Left lung (tissue), 4 donors: ENCODE measurements at regions not wholly inside any gene's neighbourhood (a gene's known extent, or its start where the extent isn't known, plus 50 kb on each side); places are given as distances from the start of the nearest gene placed in this dataset.

ENCODE experiments used
- ATAC-seq: fragments of 200-7000 bp; cut with Tn5 transposase; one replicate; pipeline ENCODE4 v1.9.1; 2020; ENCODE audit warnings: moderate library complexity
- DNase-seq, 4 donors: peaks; one replicate each; pipeline ENCODE4 v3.0.0-alpha.2; 2013 to 2020
- H3K27ac ChIP-seq, 2 donors: fragments of 200-600 bp; sonication (generic) in 1 of 2; one replicate each; pipeline versions ENCODE4 v1.5.0 to v1.8.0; 2020 to 2021
- H3K27me3 ChIP-seq, 2 donors: fragments of 200-600 bp; sonication (generic) in 1 of 2; one replicate each; pipeline versions ENCODE4 v1.5.0 to v1.8.0; 2020 to 2021
- H3K36me3 ChIP-seq, 2 donors: fragments of 200-600 bp; sonication (generic) in 1 of 2; one replicate each; pipeline versions ENCODE4 v1.5.0 to v1.8.0; 2020 to 2021
- H3K4me1 ChIP-seq, 2 donors: fragments of 200-600 bp; one replicate each; pipeline ENCODE4 v1.8.0; 2021
- H3K4me3 ChIP-seq, 2 donors: fragments of 200-600 bp; sonication (generic) in 1 of 2; one replicate each; pipeline versions ENCODE4 v1.5.0 to v1.8.0; 2020 to 2021; ENCODE audit warnings: mild to moderate bottlenecking in 1 of 2
- H3K9me3 ChIP-seq, 2 donors: fragments of 200-600 bp; sonication (generic) in 1 of 2; one replicate each; pipeline versions ENCODE4 v1.5.0 to v1.8.0; 2020 to 2021
- intact Hi-C, 2 donors: fragments of 100-400 bp; cut with DNase I; formaldehyde crosslinking; loops; one replicate each; pipeline versions ENCODE4 v1.11.2 to v1.14.2; 2022
- TF ChIP-seq, protein P1 (sequence below), 2 donors: fragments of 200-600 bp; sonication (generic) in 1 of 2; IDR thresholded peaks; one replicate each; pipeline versions ENCODE4 v1.5.0 to v1.8.0; 2021; ENCODE audit warnings: antibody characterized with exemption in 2 of 2
- donor health status: DM: no; HTN: yes; CAD: no.
- donor health status: DM: no; HTN: no; CAD: no.

- Histone ChIP-seq H3K4me3 (no peak overlapping the region), H3K4me1 (no peaks in the 10 kb centered on the region), H3K36me3 (no peaks in the 10 kb centered on the region), H3K9me3 (no peaks in the 10 kb centered on the region), H3K27ac (no peak overlapping the region), H3K27me3 (no peaks in the 10 kb centered on the region)
- TF ChIP-seq, protein P1, sequence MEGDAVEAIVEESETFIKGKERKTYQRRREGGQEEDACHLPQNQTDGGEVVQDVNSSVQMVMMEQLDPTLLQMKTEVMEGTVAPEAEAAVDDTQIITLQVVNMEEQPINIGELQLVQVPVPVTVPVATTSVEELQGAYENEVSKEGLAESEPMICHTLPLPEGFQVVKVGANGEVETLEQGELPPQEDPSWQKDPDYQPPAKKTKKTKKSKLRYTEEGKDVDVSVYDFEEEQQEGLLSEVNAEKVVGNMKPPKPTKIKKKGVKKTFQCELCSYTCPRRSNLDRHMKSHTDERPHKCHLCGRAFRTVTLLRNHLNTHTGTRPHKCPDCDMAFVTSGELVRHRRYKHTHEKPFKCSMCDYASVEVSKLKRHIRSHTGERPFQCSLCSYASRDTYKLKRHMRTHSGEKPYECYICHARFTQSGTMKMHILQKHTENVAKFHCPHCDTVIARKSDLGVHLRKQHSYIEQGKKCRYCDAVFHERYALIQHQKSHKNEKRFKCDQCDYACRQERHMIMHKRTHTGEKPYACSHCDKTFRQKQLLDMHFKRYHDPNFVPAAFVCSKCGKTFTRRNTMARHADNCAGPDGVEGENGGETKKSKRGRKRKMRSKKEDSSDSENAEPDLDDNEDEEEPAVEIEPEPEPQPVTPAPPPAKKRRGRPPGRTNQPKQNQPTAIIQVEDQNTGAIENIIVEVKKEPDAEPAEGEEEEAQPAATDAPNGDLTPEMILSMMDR (IDR thresholded peaks at IDR 0.05), result no peak
- ATAC-seq (no peak), DNase-seq (no peak)
- intact Hi-C loops, result no loop called here
Measured at GRCh38 chr1:96498744-96499340, 222.7 kb upstream of the PTBP2 start.

- no peaks in the 10 kb centered on the region for H3K27me3 ChIP-seq
- no peak overlapping the region for H3K27ac ChIP-seq
- H3K4me3 ChIP-seq, result no peak overlapping the region
- no peaks in the 10 kb centered on the region for H3K36me3 ChIP-seq
- H3K9me3 ChIP-seq, result no peaks in the 10 kb centered on the region
- ATAC-seq (no peak), DNase-seq (no peak)
- TF ChIP-seq, protein P1 (IDR thresholded peaks at IDR 0.05), result no peak
- intact Hi-C loops, result no loop called here
- H3K4me1 ChIP-seq, result no peaks in the 10 kb centered on the region
Measured at GRCh38 chr1:96508233-96508632, 213.4 kb upstream of the PTBP2 start.

DNA sequence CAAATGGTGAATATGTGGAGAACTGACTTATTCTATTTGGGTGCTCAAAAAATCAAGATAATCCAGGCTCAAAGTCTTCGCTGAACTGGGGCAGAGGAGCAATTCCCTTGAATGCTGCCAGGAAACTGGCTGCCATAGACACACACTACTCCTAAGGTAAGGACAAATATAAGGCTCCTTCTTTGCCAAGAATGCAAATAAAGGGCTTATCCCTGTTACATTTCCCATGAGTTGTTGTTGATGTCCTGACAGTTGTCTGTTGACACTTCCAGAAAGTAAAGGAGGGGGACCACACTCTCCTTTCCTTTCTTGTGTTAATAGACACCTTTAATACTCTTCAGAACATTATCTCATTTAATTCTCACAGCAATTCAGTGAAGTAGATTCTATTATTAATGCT is 212.2 kb upstream of the PTBP2 start:
- ATAC-seq (no peak), DNase-seq (no peak)
- Histone ChIP-seq H3K36me3 (no peaks in the 10 kb centered on the region), H3K27me3 (no peaks in the 10 kb centered on the region), H3K9me3 (no peaks in the 10 kb centered on the region), H3K4me1 (no peaks in the 10 kb centered on the region), H3K4me3 (no peak overlapping the region), H3K27ac (no peak overlapping the region)
- intact Hi-C loops, result no loop called here
- TF ChIP-seq, protein P1 (IDR thresholded peaks at IDR 0.05), result no peak

DNA sequence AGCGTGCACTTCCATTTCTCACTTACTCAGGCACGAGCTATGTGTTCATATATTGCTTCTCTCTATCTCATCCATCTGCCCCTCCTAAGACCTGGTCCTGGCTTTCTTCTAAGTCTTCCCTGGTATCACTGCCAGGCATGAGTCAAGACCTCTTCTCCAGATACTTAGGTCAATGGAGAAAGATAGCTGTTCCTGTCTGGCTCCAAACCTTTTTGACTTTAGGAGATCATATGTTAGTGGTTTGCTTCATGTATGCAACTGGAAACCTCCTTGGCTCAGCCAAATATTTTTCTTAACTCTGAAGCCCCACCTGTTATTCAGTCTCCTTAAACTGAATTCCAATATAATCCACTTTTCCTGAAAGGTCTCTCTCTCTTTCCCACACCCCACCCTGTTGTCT is 211.6 kb upstream of the PTBP2 start:
- Histone ChIP-seq H3K36me3 (no peaks in the 10 kb centered on the region), H3K4me1 (no peaks in the 10 kb centered on the region), H3K27ac (no peak overlapping the region), H3K27me3 (no peaks in the 10 kb centered on the region), H3K4me3 (no peak overlapping the region), H3K9me3 (no peaks in the 10 kb centered on the region)
- DNase-seq (no peak), ATAC-seq (no peak)
- TF ChIP-seq, protein P1 (IDR thresholded peaks at IDR 0.05), result no peak
- intact Hi-C loops, result no loop called here

GRCh38 chr1:96510391-96510790 is 211.2 kb upstream of the PTBP2 start:
- Histone ChIP-seq H3K27me3 (no peaks in the 10 kb centered on the region), H3K9me3 (no peaks in the 10 kb centered on the region), H3K27ac (no peak overlapping the region), H3K4me1 (no peaks in the 10 kb centered on the region), H3K4me3 (no peak overlapping the region), H3K36me3 (no peaks in the 10 kb centered on the region)
- DNase-seq, result no peak
- TF ChIP-seq, protein P1 (IDR thresholded peaks at IDR 0.05), result no peak
- ATAC-seq, result no peak
- intact Hi-C loops, result no loop called here
